ENCODE measurements at regions not wholly inside any gene's neighbourhood (a gene's known extent, or its start where the extent isn't known, plus 50 kb on each side); places are given as distances from the start of the nearest gene placed in this dataset.
"Not testable (repeated sequence)": the region's sequence is repeated elsewhere in the genome, so short reads cannot be mapped to it uniquely, and the experiment has no call there.

GRCh38 chr7:69060516-69060915 lies 537.8 kb upstream of the AUTS2 start:
- peaks cover 2 to 6% of the 10 kb centered on the region in 2 donors for H3K9me3 Mint-ChIP-seq
- peaks cover 0 to 4% of the 10 kb centered on the region in 2 donors for H3K36me3 Mint-ChIP-seq (ENCODE audit: insufficient read depth in 2 of 2)
- ATAC-seq (replicated peaks in 1 of 2) (no peak), DNase-seq (no peak)
- H3K27ac Mint-ChIP-seq: no peak overlapping the region
- no peaks in the 10 kb centered on the region for H3K4me1 Mint-ChIP-seq (ENCODE audit: low read depth)
- H3K27me3 Mint-ChIP-seq (ENCODE audit: low read depth): no peaks in the 10 kb centered on the region
- no peak overlapping the region for H3K4me3 Mint-ChIP-seq

DNA sequence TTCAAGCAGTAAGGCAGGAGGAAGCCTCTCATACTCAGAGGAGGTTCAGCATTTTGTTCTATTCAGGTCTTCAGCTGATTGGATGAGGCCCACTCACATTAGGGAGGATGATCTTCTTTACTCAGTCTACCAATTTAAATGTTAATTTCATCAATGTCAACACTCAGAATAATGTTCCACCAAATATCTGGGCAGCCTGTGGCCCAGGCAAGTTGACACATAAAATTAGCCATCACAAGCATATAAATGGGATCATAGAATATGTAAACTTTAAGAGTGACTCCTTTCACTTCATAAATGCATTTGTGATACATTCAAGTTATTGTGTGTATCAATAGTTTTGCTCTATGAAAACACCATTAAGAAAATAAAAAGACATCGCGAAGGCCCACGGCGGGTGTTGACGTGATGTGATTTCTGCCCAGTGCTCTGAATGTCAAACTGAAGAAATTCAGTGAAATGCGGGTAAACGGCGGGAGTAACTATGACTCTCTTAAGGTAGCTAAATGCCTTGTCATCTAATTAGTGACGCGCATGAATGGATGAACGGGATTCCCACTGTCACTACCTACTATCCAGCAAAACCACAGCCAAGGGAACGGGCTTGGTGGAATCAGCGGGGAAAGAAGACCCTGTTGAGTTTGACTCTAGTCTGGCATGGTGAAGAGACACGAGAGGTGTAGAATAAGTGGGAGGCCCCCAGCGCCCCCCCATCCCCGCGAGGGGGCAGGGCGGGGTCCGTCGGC lies 536.1 kb upstream of the AUTS2 start:
- DNase-seq (no peak), ATAC-seq (replicated peaks in 1 of 2) (no peak)
- Mint-ChIP-seq H3K9me3 (peaks cover 6 to 9% of the 10 kb centered on the region in 2 donors), H3K4me1 (ENCODE audit: low read depth) (no peaks in the 10 kb centered on the region), H3K36me3 (ENCODE audit: insufficient read depth in 2 of 2) (peaks cover 0 to 4% of the 10 kb centered on the region in 2 donors), H3K4me3 (no peak overlapping the region), H3K27me3 (ENCODE audit: low read depth) (no peaks in the 10 kb centered on the region), H3K27ac (no peak overlapping the region)

- peaks cover 0 to 2% of the 10 kb centered on the region in 2 donors for H3K36me3 Mint-ChIP-seq (ENCODE audit: insufficient read depth in 2 of 2)
- no peaks in the 10 kb centered on the region for H3K27me3 Mint-ChIP-seq (ENCODE audit: low read depth)
- DNase-seq: no peak
- H3K27ac Mint-ChIP-seq: no peak overlapping the region
- ATAC-seq (replicated peaks in 1 of 2): no peak
- H3K4me1 Mint-ChIP-seq (ENCODE audit: low read depth): no peaks in the 10 kb centered on the region
- H3K4me3 Mint-ChIP-seq: no peak overlapping the region
- peaks cover 9% of the 10 kb centered on the region in 2 donors for H3K9me3 Mint-ChIP-seq
Measured at GRCh38 chr7:69067397-69067796, 530.9 kb upstream of the AUTS2 start.

GRCh38 chr7:69070476-69070875 lies 527.8 kb upstream of the AUTS2 start:
- Mint-ChIP-seq H3K4me1 (ENCODE audit: low read depth) (no peaks in the 10 kb centered on the region), H3K27me3 (ENCODE audit: low read depth) (no peaks in the 10 kb centered on the region), H3K27ac (no peak overlapping the region), H3K9me3 (peaks cover 15 to 19% of the 10 kb centered on the region in 2 donors), H3K36me3 (ENCODE audit: insufficient read depth in 2 of 2) (peaks cover 0 to 2% of the 10 kb centered on the region in 2 donors), H3K4me3 (no peak overlapping the region)
- ATAC-seq (replicated peaks in 1 of 2) (no peak), DNase-seq (no peak)

- peaks cover 11 to 15% of the 10 kb centered on the region in 2 donors for H3K9me3 Mint-ChIP-seq
- H3K36me3 Mint-ChIP-seq (ENCODE audit: insufficient read depth in 2 of 2): no peaks in the 10 kb centered on the region
- no peaks in the 10 kb centered on the region for H3K27me3 Mint-ChIP-seq (ENCODE audit: low read depth)
- no peak for DNase-seq
- H3K4me1 Mint-ChIP-seq (ENCODE audit: low read depth): no peaks in the 10 kb centered on the region
- no peak overlapping the region for H3K4me3 Mint-ChIP-seq
- no peak for ATAC-seq (replicated peaks in 1 of 2)
- H3K27ac Mint-ChIP-seq: no peak overlapping the region
Measured at GRCh38 chr7:69076566-69076965, 521.7 kb upstream of the AUTS2 start.

- H3K27me3 Mint-ChIP-seq (ENCODE audit: low read depth): no peaks in the 10 kb centered on the region
- ATAC-seq (replicated peaks in 1 of 2): no peak
- peaks cover 8 to 17% of the 10 kb centered on the region in 2 donors for H3K9me3 Mint-ChIP-seq
- no peak for DNase-seq
- no peaks in the 10 kb centered on the region for H3K4me1 Mint-ChIP-seq (ENCODE audit: low read depth)
- H3K4me3 Mint-ChIP-seq: no peak overlapping the region
- H3K36me3 Mint-ChIP-seq (ENCODE audit: insufficient read depth in 2 of 2): no peaks in the 10 kb centered on the region
- H3K27ac Mint-ChIP-seq: no peak overlapping the region
Measured at GRCh38 chr7:69078997-69079769, 519.1 kb upstream of the AUTS2 start.

GRCh38 chr7:69087281-69087680 lies 511.0 kb upstream of the AUTS2 start:
- not testable (repeated sequence) for H3K4me3 Mint-ChIP-seq; H3K27ac Mint-ChIP-seq; H3K4me1 Mint-ChIP-seq (ENCODE audit: low read depth); DNase-seq; ATAC-seq (replicated peaks in 1 of 2); H3K36me3 Mint-ChIP-seq (ENCODE audit: insufficient read depth in 2 of 2); H3K27me3 Mint-ChIP-seq (ENCODE audit: low read depth)
- H3K9me3 Mint-ChIP-seq: peaks cover 10 to 11% of the 10 kb centered on the region in 2 donors

DNA sequence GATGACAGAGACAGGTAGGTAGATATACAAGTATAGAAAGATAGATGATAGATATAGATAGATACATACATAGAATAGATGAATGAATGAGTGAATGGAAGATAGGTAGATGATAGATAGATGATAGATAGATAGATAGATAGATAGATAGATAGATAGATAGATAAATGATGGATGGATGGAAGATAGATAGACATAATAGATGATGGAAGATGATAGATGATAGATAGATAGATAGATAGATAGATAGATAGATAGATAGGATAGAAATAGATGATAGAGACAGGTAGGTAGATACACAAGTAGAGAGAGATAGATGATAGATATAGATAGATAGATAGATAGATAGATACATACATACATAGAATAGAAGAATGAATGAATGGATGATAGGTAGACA lies 510.1 kb upstream of the AUTS2 start:
- DNase-seq: no peak
- peaks cover 2% of the 10 kb centered on the region in 2 donors for H3K36me3 Mint-ChIP-seq (ENCODE audit: insufficient read depth in 2 of 2)
- no peak overlapping the region for H3K4me3 Mint-ChIP-seq
- H3K27ac Mint-ChIP-seq: no peak overlapping the region
- peaks cover 11 to 12% of the 10 kb centered on the region in 2 donors for H3K9me3 Mint-ChIP-seq
- no peaks in the 10 kb centered on the region for H3K27me3 Mint-ChIP-seq (ENCODE audit: low read depth)
- H3K4me1 Mint-ChIP-seq (ENCODE audit: low read depth): no peaks in the 10 kb centered on the region
- no peak for ATAC-seq (replicated peaks in 1 of 2)

- DNase-seq (no peak), ATAC-seq (replicated peaks in 1 of 2) (no peak)
- Mint-ChIP-seq H3K27me3 (ENCODE audit: low read depth) (no peaks in the 10 kb centered on the region), H3K27ac (no peak overlapping the region), H3K4me3 (no peak overlapping the region), H3K9me3 (peaks cover 13 to 20% of the 10 kb centered on the region in 2 donors), H3K4me1 (ENCODE audit: low read depth) (no peaks in the 10 kb centered on the region), H3K36me3 (ENCODE audit: insufficient read depth in 2 of 2) (peaks cover 2% of the 10 kb centered on the region in 2 donors)
Measured at GRCh38 chr7:69090936-69091335, 507.3 kb upstream of the AUTS2 start.

DNA sequence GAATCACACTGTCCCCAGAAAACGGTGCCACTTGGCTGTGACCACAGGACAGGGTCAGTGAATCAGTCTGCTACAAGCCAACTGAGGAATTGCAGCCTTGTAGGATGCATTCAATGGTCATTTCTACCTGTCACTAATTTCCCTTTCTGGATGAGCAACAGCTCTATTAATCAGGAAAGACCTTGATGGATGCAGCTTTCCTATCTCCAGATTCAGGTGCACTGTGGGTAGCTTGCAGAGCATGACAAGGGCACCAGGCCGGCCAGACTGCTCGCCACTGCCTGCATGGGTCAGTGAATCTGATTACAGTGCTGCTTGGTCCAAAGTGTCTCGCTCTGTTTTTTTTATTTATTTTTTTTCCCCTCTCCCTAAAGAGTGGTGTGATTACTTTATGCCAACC lies 506.8 kb upstream of the AUTS2 start:
- Mint-ChIP-seq H3K27ac (no peak overlapping the region), H3K27me3 (ENCODE audit: low read depth) (no peaks in the 10 kb centered on the region), H3K36me3 (ENCODE audit: insufficient read depth in 2 of 2) (peaks cover 2 to 3% of the 10 kb centered on the region in 2 donors), H3K4me3 (no peak overlapping the region), H3K9me3 (peaks cover 13 to 22% of the 10 kb centered on the region in 2 donors), H3K4me1 (ENCODE audit: low read depth) (no peaks in the 10 kb centered on the region)
- DNase-seq (no peak), ATAC-seq (replicated peaks in 1 of 2) (no peak)

DNA sequence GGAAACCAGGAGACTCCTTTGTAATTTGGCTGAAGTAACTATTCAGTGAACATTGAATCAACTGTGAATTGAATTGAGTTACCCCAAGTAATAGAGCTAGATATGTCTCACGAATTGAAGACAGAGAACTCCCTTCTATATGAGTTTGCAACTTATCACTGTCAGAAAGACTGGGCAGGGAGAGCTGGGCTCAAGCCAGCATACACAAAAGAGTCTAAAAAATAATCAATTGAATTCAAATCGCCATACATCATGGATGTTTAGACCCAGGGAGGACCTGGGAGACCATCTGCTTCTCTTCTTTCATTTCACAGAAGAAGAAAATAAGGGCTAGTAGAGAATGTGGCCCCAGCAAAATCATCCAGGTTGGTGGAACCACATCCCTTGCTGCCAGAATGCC lies 503.1 kb upstream of the AUTS2 start:
- peaks cover 4 to 22% of the 10 kb centered on the region in 2 donors for H3K9me3 Mint-ChIP-seq
- H3K27ac Mint-ChIP-seq: no peak overlapping the region
- no peak overlapping the region for H3K4me3 Mint-ChIP-seq
- no peak for DNase-seq
- H3K4me1 Mint-ChIP-seq (ENCODE audit: low read depth): no peaks in the 10 kb centered on the region
- peaks cover 0 to 3% of the 10 kb centered on the region in 2 donors for H3K36me3 Mint-ChIP-seq (ENCODE audit: insufficient read depth in 2 of 2)
- no peaks in the 10 kb centered on the region for H3K27me3 Mint-ChIP-seq (ENCODE audit: low read depth)
- ATAC-seq (replicated peaks in 1 of 2): no peak

- Mint-ChIP-seq H3K27me3 (ENCODE audit: low read depth) (no peaks in the 10 kb centered on the region), H3K4me1 (ENCODE audit: low read depth) (no peaks in the 10 kb centered on the region), H3K4me3 (no peak overlapping the region), H3K27ac (no peak overlapping the region), H3K36me3 (ENCODE audit: insufficient read depth in 2 of 2) (peaks cover 0 to 3% of the 10 kb centered on the region in 2 donors), H3K9me3 (peaks cover 2 to 20% of the 10 kb centered on the region in 2 donors)
- no peak for DNase-seq
- no peak for ATAC-seq (replicated peaks in 1 of 2)
Measured at GRCh38 chr7:69095649-69096048, 502.6 kb upstream of the AUTS2 start.

GRCh38 chr7:69104023-69104422 lies 494.3 kb upstream of the AUTS2 start:
- Mint-ChIP-seq H3K27me3 (ENCODE audit: low read depth) (no peaks in the 10 kb centered on the region), H3K27ac (no peak overlapping the region), H3K9me3 (peaks cover 0 to 2% of the 10 kb centered on the region in 2 donors), H3K4me1 (ENCODE audit: low read depth) (no peaks in the 10 kb centered on the region), H3K4me3 (no peak overlapping the region), H3K36me3 (ENCODE audit: insufficient read depth in 2 of 2) (no peaks in the 10 kb centered on the region)
- DNase-seq (no peak), ATAC-seq (replicated peaks in 1 of 2) (no peak)

Data from activated T-cell treated with anti-CD3 and anti-CD28 coated beads, Interleukin-2, amount 50 U/mL, for 72 hours (primary cell).